GM18951 (cell line): ENCODE measurements at regions not wholly inside any gene's neighbourhood (a gene's known extent, or its start where the extent isn't known, plus 50 kb on each side); places are given as distances from the start of the nearest gene placed in this dataset.

Source experiments
- POLR2A ChIP-seq: IDR thresholded peaks from 4 replicates; pipeline ENCODE4 v1.6.1; 2011; ENCODE audit warnings: mild to moderate bottlenecking; ENCODE audit not compliant: insufficient read length, insufficient read depth; ENCODE audit errors: extremely low read depth
- in situ Hi-C: fragments of 300-500 bp; cut with MboI; formaldehyde crosslinking; loops from one replicate; pipeline ENCODE4 v1.12.0; 2022; ENCODE audit warnings: low sequenced_read_pairs, mixed read lengths, inconsistent platforms; ENCODE audit not compliant: unreplicated experiment

- in situ Hi-C loops, result no loop called here
- TF ChIP-seq POLR2A, result no peak
Measured at GRCh38 chr11:8740129-8740528, 57.5 kb downstream of the RPL27A start.

- no peak for TF ChIP-seq POLR2A
- in situ Hi-C loops, result no loop called here
Measured at GRCh38 chr11:8744423-8744822, 61.8 kb downstream of the RPL27A start.

- in situ Hi-C loops, result no loop called here
- TF ChIP-seq POLR2A, result no peak
Measured at GRCh38 chr11:8745431-8746253, 63.0 kb downstream of the RPL27A start.

GRCh38 chr11:8746331-8746974, 63.9 kb downstream of the RPL27A start:
- in situ Hi-C loops, result no loop called here
- TF ChIP-seq POLR2A, result no peak

GRCh38 chr11:8747173-8747572, 64.6 kb downstream of the RPL27A start:
- in situ Hi-C loops, result no loop called here

GRCh38 chr11:8748317-8748716, 65.7 kb downstream of the RPL27A start:
- no peak for TF ChIP-seq POLR2A
- in situ Hi-C loops, result no loop called here

More at GRCh38 chr11:8747173-8747572, 64.6 kb downstream of the RPL27A start:
- no peak for TF ChIP-seq POLR2A

GRCh38 chr11:8749202-8749601, 66.6 kb downstream of the RPL27A start:
- TF ChIP-seq POLR2A, result no peak
- in situ Hi-C loops, result no loop called here

GRCh38 chr11:8754241-8754640, 71.6 kb downstream of the RPL27A start:
- in situ Hi-C loops, result no loop called here
- no peak for TF ChIP-seq POLR2A

- TF ChIP-seq POLR2A, result no peak
- in situ Hi-C loops, result no loop called here
Measured at GRCh38 chr11:8756201-8756600, 73.6 kb downstream of the RPL27A start.

- in situ Hi-C loops, result no loop called here
- no peak for TF ChIP-seq POLR2A
Measured at GRCh38 chr11:8757047-8757446, 74.5 kb downstream of the RPL27A start.

GRCh38 chr11:8757533-8757932, 74.9 kb downstream of the RPL27A start:
- no peak for TF ChIP-seq POLR2A
- in situ Hi-C loops, result no loop called here

GRCh38 chr11:8758619-8759169, 76.1 kb downstream of the RPL27A start:
- in situ Hi-C loops, result no loop called here
- no peak for TF ChIP-seq POLR2A

GRCh38 chr11:8759634-8760033, 77.0 kb downstream of the RPL27A start:
- TF ChIP-seq POLR2A, result no peak
- in situ Hi-C loops, result no loop called here

- TF ChIP-seq POLR2A, result no peak
Measured at GRCh38 chr11:8760896-8761295, 78.3 kb downstream of the RPL27A start.

More at GRCh38 chr11:8760896-8761295, 78.3 kb downstream of the RPL27A start:
- in situ Hi-C loops, result no loop called here
